GM12872 (cell line): ENCODE measurements at regions not wholly inside any gene's neighbourhood (a gene's known extent, or its start where the extent isn't known, plus 50 kb on each side); places are given as distances from the start of the nearest gene placed in this dataset.

Experiments used
- CTCF ChIP-seq: IDR thresholded peaks from 3 replicates; pipeline ENCODE4 v1.5.1; 2011; ENCODE audit warnings: low read depth, mild to moderate bottlenecking, low read length, moderate library complexity; ENCODE audit not compliant: insufficient read depth

GRCh38 chr12:127909041-127909440 is 357.9 kb upstream of the TMEM132C start:
- TF ChIP-seq CTCF: no peak

- TF ChIP-seq CTCF: no peak
Observed at GRCh38 chr12:127911291-127911690, 355.7 kb upstream of the TMEM132C start.

- no peak for TF ChIP-seq CTCF
Observed at GRCh38 chr12:127912035-127912665, 354.8 kb upstream of the TMEM132C start.

- TF ChIP-seq CTCF: no peak
Observed at GRCh38 chr12:127923501-127923900, 343.5 kb upstream of the TMEM132C start.

GRCh38 chr12:127925971-127926370 is 341.0 kb upstream of the TMEM132C start:
- TF ChIP-seq CTCF: no peak

- TF ChIP-seq CTCF: no peak
Observed at GRCh38 chr12:127928178-127928577, 338.8 kb upstream of the TMEM132C start.

GRCh38 chr12:127928615-127929571 is 338.1 kb upstream of the TMEM132C start:
- TF ChIP-seq CTCF: no peak
